Fibroblast of lung (primary cell): ENCODE measurements at regions not wholly inside any gene's neighbourhood (a gene's known extent, or its start where the extent isn't known, plus 50 kb on each side); places are given as distances from the start of the nearest gene placed in this dataset.

Source experiments
- CTCF ChIP-seq, 2 donors: IDR thresholded peaks in 1 of 2; conservative IDR thresholded peaks in 1 of 2; 1 replicate in 1 of 2; 2 replicates in 1 of 2; pipeline ENCODE4 v1.5.1; 2011 to 2012; ENCODE audit warnings: low read length in 2 of 2, control low read depth in 1 of 2, inconsistent platforms in 1 of 2, low read depth in 1 of 2, mild to moderate bottlenecking in 1 of 2
- EZH2 ChIP-seq: IDR thresholded peaks from 2 replicates; pipeline ENCODE4 v1.5.1; 2012; ENCODE audit warnings: low read length, control low read depth, mild to moderate bottlenecking; ENCODE audit errors: missing control alignments

- TF ChIP-seq EZH2: no peak
- TF ChIP-seq CTCF (conservative IDR thresholded peaks at IDR 0.05 in 1 of 2, IDR thresholded peaks at IDR 0.05 in 1 of 2; ENCODE audit: low read depth in 1 of 2, low read length in 2 of 2): no peak
These were observed 185.3 kb upstream of the PLPP4 start for GRCh38 chr10:120271696-120272095.
